Right ventricle myocardium superior (tissue), 1 donor: ENCODE measurements at regions not wholly inside any gene's neighbourhood (a gene's known extent, or its start where the extent isn't known, plus 50 kb on each side); places are given as distances from the start of the nearest gene placed in this dataset.
A peak's percentile ranks its signal among the peaks of the same experiment; 100 is the strongest.

Source experiments
- ATAC-seq: fragments of 200-7000 bp; cut with Tn5 transposase; one replicate; pipeline ENCODE4 v1.9.1; 2020; ENCODE audit warnings: mild to moderate bottlenecking; ENCODE audit not compliant: poor library complexity
- DNase-seq: peaks from one replicate; pipeline ENCODE4 v3.0.0-alpha.2; 2020
- intact Hi-C: fragments of 100-400 bp; cut with DNase I; formaldehyde crosslinking; loops from one replicate; pipeline ENCODE4 v1.11.2; 2022
- donor health status: DM: no; HTN: yes; CAD: no; lungs with severe emphysema.

- no peak for ATAC-seq
- intact Hi-C loops = no loop called here
- DNase-seq = no peak
Measured at GRCh38 chr10:78975926-78976325, 92.8 kb upstream of the ZMIZ1 start.

GRCh38 chr10:78976825-78977755 lies 91.7 kb upstream of the ZMIZ1 start:
- intact Hi-C loops = no loop called here

GRCh38 chr10:78979938-78980337 lies 88.8 kb upstream of the ZMIZ1 start:
- DNase-seq (no peak), ATAC-seq (no peak)
- intact Hi-C loops = no loop called here

More at GRCh38 chr10:78976825-78977755, 91.7 kb upstream of the ZMIZ1 start:
- DNase-seq (no peak), ATAC-seq (no peak)

GRCh38 chr10:78980354-78980753 lies 88.4 kb upstream of the ZMIZ1 start:
- no peak for DNase-seq
- intact Hi-C loops = no loop called here
- ATAC-seq = peak; percentile 16

- no peak for DNase-seq
- intact Hi-C loops = no loop called here
- no peak for ATAC-seq
Measured at GRCh38 chr10:78980815-78981214, 88.0 kb upstream of the ZMIZ1 start.

- ATAC-seq = peak; percentile 5
- DNase-seq = no peak
- intact Hi-C loops = no loop called here
Measured at GRCh38 chr10:78981257-78981969, 87.4 kb upstream of the ZMIZ1 start.

- intact Hi-C loops = no loop called here
- DNase-seq (peak; percentile 82), ATAC-seq (peak; percentile 87)
Measured at GRCh38 chr10:78981970-78982281, 86.8 kb upstream of the ZMIZ1 start.

GRCh38 chr10:78982726-78983125 lies 86.0 kb upstream of the ZMIZ1 start:
- DNase-seq (no peak), ATAC-seq (no peak)
- intact Hi-C loops = no loop called here

- intact Hi-C loops = no loop called here
- ATAC-seq (no peak), DNase-seq (no peak)
Measured at GRCh38 chr10:78983608-78984007, 85.2 kb upstream of the ZMIZ1 start.

- DNase-seq (peak; percentile 3), ATAC-seq (no peak)
- intact Hi-C loops = no loop called here
Measured at GRCh38 chr10:78985973-78986818, 82.6 kb upstream of the ZMIZ1 start.

- intact Hi-C loops = no loop called here
- no peak for ATAC-seq
- no peak for DNase-seq
Measured at GRCh38 chr10:78991187-78991586, 77.6 kb upstream of the ZMIZ1 start.

- ATAC-seq (no peak), DNase-seq (no peak)
- intact Hi-C loops = no loop called here
Measured at GRCh38 chr10:78992333-78992732, 76.4 kb upstream of the ZMIZ1 start.

- DNase-seq = no peak
- intact Hi-C loops = no loop called here
- ATAC-seq = no peak
Measured at GRCh38 chr10:78993261-78993945, 75.4 kb upstream of the ZMIZ1 start.

- no peak for DNase-seq
- intact Hi-C loops = no loop called here
Measured at GRCh38 chr10:78995987-78996791, 72.6 kb upstream of the ZMIZ1 start.

GRCh38 chr10:78996792-78997129 lies 72.0 kb upstream of the ZMIZ1 start:
- intact Hi-C loops = no loop called here
- no peak for ATAC-seq

More at GRCh38 chr10:78995987-78996791, 72.6 kb upstream of the ZMIZ1 start:
- ATAC-seq = no peak

GRCh38 chr10:78997635-78998618 lies 70.8 kb upstream of the ZMIZ1 start:
- intact Hi-C loops = no loop called here
- no peak for ATAC-seq
- DNase-seq = no peak

More at GRCh38 chr10:78996792-78997129, 72.0 kb upstream of the ZMIZ1 start:
- DNase-seq = no peak
